ENCODE measurements at regions not wholly inside any gene's neighbourhood (a gene's known extent, or its start where the extent isn't known, plus 50 kb on each side); places are given as distances from the start of the nearest gene placed in this dataset.

DNA sequence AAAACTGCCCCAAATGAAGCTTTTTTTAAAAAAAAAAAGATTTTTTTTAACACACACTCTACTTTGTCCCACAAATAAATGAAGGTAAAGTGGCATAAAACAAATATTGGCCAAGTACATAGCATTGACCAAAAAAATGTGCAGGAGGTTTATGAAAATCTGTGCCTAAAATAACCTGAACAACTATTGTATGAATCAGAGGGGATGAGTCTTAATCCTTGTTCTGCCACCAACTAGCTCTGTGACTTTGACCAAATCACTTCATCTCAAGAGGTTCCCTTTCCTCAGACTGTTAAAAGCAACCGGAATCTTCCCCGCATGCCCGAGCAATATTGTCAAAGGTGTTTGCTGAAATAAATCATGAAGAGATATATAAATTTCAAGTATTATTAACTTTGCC, 150.4 kb upstream of the NEBL start:
- Mint-ChIP-seq H3K36me3 (ENCODE audit: low read depth) (peaks cover 10% of the 10 kb centered on the region), H3K4me1 (ENCODE audit: low read depth) (peaks cover 12% of the 10 kb centered on the region), H3K4me3 (ENCODE audit: unreplicated experiment) (no peak overlapping the region), H3K9me3 (ENCODE audit: low read depth) (peaks cover 16% of the 10 kb centered on the region), H3K27ac (ENCODE audit: unreplicated experiment) (no peak overlapping the region), H3K27me3 (ENCODE audit: low read depth) (peaks cover 5% of the 10 kb centered on the region)
- TF ChIP-seq, protein P1, sequence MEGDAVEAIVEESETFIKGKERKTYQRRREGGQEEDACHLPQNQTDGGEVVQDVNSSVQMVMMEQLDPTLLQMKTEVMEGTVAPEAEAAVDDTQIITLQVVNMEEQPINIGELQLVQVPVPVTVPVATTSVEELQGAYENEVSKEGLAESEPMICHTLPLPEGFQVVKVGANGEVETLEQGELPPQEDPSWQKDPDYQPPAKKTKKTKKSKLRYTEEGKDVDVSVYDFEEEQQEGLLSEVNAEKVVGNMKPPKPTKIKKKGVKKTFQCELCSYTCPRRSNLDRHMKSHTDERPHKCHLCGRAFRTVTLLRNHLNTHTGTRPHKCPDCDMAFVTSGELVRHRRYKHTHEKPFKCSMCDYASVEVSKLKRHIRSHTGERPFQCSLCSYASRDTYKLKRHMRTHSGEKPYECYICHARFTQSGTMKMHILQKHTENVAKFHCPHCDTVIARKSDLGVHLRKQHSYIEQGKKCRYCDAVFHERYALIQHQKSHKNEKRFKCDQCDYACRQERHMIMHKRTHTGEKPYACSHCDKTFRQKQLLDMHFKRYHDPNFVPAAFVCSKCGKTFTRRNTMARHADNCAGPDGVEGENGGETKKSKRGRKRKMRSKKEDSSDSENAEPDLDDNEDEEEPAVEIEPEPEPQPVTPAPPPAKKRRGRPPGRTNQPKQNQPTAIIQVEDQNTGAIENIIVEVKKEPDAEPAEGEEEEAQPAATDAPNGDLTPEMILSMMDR (IDR thresholded peaks at IDR 0.05) = no peak
- no peak for DNase-seq (ENCODE audit: low spot score)

DNA sequence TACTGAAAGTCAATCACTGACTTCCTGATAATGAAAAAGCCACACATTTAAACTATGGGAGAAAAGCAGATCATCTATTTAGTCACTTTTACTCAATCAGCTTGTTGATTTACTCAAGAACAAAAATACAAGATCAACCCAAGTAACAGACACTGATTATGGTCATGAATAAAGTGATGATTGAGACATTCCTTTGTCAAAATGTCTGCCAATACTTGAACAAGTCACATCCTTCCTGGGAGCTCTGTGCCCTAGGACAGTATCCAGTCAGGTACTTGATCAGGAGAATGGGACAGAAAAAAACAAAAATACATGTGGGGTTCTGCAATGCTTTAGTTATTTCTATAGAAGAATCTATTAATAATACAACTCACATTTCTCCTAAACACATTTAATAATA, 150.0 kb upstream of the NEBL start:
- TF ChIP-seq, protein P1 (IDR thresholded peaks at IDR 0.05) = no peak
- H3K9me3 Mint-ChIP-seq (ENCODE audit: low read depth) = peaks cover 18% of the 10 kb centered on the region
- H3K4me3 Mint-ChIP-seq (ENCODE audit: unreplicated experiment) = no peak overlapping the region
- peaks cover 5% of the 10 kb centered on the region for H3K27me3 Mint-ChIP-seq (ENCODE audit: low read depth)
- H3K36me3 Mint-ChIP-seq (ENCODE audit: low read depth) = peaks cover 10% of the 10 kb centered on the region
- DNase-seq (ENCODE audit: low spot score) = no peak
- peaks cover 12% of the 10 kb centered on the region for H3K4me1 Mint-ChIP-seq (ENCODE audit: low read depth)
- H3K27ac Mint-ChIP-seq (ENCODE audit: unreplicated experiment) = no peak overlapping the region

DNA sequence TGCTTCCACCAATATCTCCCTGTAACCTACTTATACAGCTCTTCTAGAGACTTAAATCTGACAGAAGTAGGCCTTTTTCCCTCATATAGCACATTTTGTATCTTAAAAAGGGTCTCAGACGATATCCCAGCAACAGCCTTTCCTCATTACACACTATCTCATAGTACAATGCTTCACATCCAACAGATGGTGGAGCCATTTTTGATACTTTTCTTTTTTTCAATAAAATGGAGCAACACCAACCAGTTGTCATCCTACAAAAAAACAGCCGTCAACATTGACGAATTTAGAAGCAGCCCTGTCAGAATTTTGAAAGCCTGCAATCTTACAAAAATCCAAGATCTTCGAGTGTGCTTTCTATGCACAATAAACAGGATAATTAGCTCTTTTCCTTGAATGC, 145.9 kb upstream of the NEBL start:
- Mint-ChIP-seq H3K4me1 (ENCODE audit: low read depth) (peaks cover 12% of the 10 kb centered on the region), H3K27ac (ENCODE audit: unreplicated experiment) (no peak overlapping the region), H3K4me3 (ENCODE audit: unreplicated experiment) (no peak overlapping the region), H3K36me3 (ENCODE audit: low read depth) (no peaks in the 10 kb centered on the region), H3K27me3 (ENCODE audit: low read depth) (peaks cover 4% of the 10 kb centered on the region), H3K9me3 (ENCODE audit: low read depth) (peaks cover 4% of the 10 kb centered on the region)
- no peak for DNase-seq (ENCODE audit: low spot score)
- TF ChIP-seq, protein P1 (IDR thresholded peaks at IDR 0.05) = no peak

DNA sequence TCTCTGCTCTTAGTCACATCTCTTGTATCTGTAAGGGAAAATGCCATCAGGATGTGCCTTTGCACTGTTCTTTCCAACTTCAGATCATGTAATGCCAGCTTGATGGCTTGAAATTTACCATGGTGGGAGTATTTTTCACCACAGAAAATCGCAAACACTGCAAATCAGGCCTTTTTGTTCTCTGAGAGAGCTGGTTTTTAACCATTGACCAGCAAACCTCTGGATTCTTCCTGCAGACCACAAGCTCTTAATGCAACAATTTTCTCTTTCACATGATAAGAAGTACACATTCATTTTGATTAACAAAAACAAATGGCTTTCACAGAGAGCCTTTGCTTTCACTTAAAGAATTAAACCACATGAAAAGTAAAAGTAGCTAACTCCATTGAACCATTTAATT, 145.4 kb upstream of the NEBL start:
- Mint-ChIP-seq H3K27me3 (ENCODE audit: low read depth) (peaks cover 4% of the 10 kb centered on the region), H3K9me3 (ENCODE audit: low read depth) (peaks cover 4% of the 10 kb centered on the region), H3K36me3 (ENCODE audit: low read depth) (no peaks in the 10 kb centered on the region), H3K4me1 (ENCODE audit: low read depth) (peaks cover 9% of the 10 kb centered on the region), H3K27ac (ENCODE audit: unreplicated experiment) (no peak overlapping the region), H3K4me3 (ENCODE audit: unreplicated experiment) (no peak overlapping the region)
- DNase-seq (ENCODE audit: low spot score) = no peak
- TF ChIP-seq, protein P1 (IDR thresholded peaks at IDR 0.05) = no peak

DNA sequence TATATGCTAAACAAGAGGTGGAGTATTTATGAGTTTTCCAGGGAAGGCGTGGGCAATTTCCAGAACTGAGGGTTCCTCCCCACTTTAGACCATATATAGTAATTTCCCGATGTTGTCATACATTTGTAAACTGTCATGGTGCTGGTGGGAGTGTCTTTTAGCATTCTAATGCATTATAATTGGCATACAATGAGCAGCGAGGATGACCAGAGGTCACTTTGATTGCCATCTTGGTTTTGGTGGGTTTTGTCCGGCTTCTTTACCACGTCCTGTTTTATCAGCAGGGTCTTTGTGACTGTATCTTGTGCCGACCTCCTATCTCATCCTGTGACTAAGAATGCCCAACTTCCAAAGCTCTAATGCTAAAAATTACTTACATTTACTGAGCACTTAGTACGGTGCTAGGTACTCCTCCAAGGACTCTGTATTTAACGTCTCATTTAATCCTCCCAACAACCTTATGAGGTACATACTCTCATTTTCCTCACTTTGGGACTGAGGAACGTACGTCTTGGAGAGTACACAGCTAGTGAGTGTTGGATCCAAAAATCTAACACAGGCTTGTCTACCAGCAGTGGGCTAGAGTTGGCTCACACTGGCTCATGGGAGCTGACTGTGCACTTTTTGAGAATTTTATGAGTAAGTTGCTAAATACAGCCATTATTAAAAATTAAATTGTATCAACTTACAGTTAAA, 144.8 kb upstream of the NEBL start:
- TF ChIP-seq, protein P1 (IDR thresholded peaks at IDR 0.05) = no peak
- DNase-seq (ENCODE audit: low spot score) = no peak
- H3K4me1 Mint-ChIP-seq (ENCODE audit: low read depth) = peaks cover 5% of the 10 kb centered on the region
- H3K9me3 Mint-ChIP-seq (ENCODE audit: low read depth) = peaks cover 4% of the 10 kb centered on the region
- H3K36me3 Mint-ChIP-seq (ENCODE audit: low read depth) = no peaks in the 10 kb centered on the region
- no peak overlapping the region for H3K4me3 Mint-ChIP-seq (ENCODE audit: unreplicated experiment)
- H3K27ac Mint-ChIP-seq (ENCODE audit: unreplicated experiment) = no peak overlapping the region
- H3K27me3 Mint-ChIP-seq (ENCODE audit: low read depth) = peaks cover 5% of the 10 kb centered on the region
